H1 (cell line): ENCODE measurements at regions not wholly inside any gene's neighbourhood (a gene's known extent, or its start where the extent isn't known, plus 50 kb on each side); places are given as distances from the start of the nearest gene placed in this dataset.

Source experiments
- CTCF ChIA-PET: fragments of 300-600 bp; sonication (Branson Sonifier 250); formaldehyde crosslinking; loops from one replicate; lab custom pipeline; 2021; ENCODE audit not compliant: partially characterized antibody; lab: Charles Lee
- POLR2A ChIA-PET: fragments of 300-600 bp; sonication (Branson Sonifier 250); formaldehyde crosslinking; loops from one replicate; lab custom pipeline; 2021; ENCODE audit warnings: inconsistent platforms; ENCODE audit not compliant: partially characterized antibody; lab: Charles Lee
- DNase-seq, 2 experiments: peaks; one replicate each; pipeline versions ENCODE4 v3.0.0 to v3.0.0-alpha.2; 2010 to 2022; ENCODE audit warnings: low spot score in 2 of 2, low read depth in 1 of 2, mixed read lengths in 1 of 2
- FAIRE-seq: peaks from 2 replicates; lab custom pipeline; 2011; peaks lifted over from hg19 to GRCh38; lab: Jason Lieb, UNC
- H2AFZ ChIP-seq: 2 replicates; pipeline ENCODE4 v1.8.1; 2012; ENCODE audit warnings: low read length, inconsistent platforms
- H2AK5ac ChIP-seq: 2 replicates; pipeline ENCODE4 v1.6.1; 2013; ENCODE audit warnings: low read depth, low read length
- H2BK120ac ChIP-seq: replicated peaks from 2 replicates; pipeline ENCODE3; 2013; ENCODE audit warnings: low read depth, low read length, inconsistent platforms
- H2BK12ac ChIP-seq: 2 replicates; pipeline ENCODE4 v1.6.1; 2013; ENCODE audit warnings: low read depth, low read length
- H2BK15ac ChIP-seq: 2 replicates; pipeline ENCODE4 v1.6.1; 2013; ENCODE audit warnings: low read length
- H2BK20ac ChIP-seq: 2 replicates; pipeline ENCODE4 v1.6.1; 2013; ENCODE audit warnings: low read length
- H2BK5ac ChIP-seq: 2 replicates; pipeline ENCODE4 v1.6.1; 2013; ENCODE audit warnings: low read depth, low read length
- H3K14ac ChIP-seq: 2 replicates; pipeline ENCODE4 v1.6.1; 2013; ENCODE audit warnings: inconsistent platforms; ENCODE audit not compliant: insufficient read length
- H3K18ac ChIP-seq: 2 replicates; pipeline ENCODE4 v1.6.1; 2013; ENCODE audit warnings: low read length; ENCODE audit errors: extremely low read depth
- H3K23ac ChIP-seq: 2 replicates; pipeline ENCODE4 v1.6.1; 2013; ENCODE audit warnings: inconsistent platforms; ENCODE audit not compliant: insufficient read length
- H3K23me2 ChIP-seq: 2 replicates; pipeline ENCODE4 v1.6.1; 2013; ENCODE audit warnings: low read depth, low read length
- H3K27ac ChIP-seq: 2 replicates; pipeline ENCODE4 v1.6.1; 2011; ENCODE audit warnings: low read depth, low read length, inconsistent platforms
- H3K27me3 ChIP-seq, 4 experiments: replicated peaks in 1 of 4; 1 replicate in 1 of 4; 2 replicates in 3 of 4; pipeline versions ENCODE4 v1.6.1 to v1.8.1; 2011 to 2013; ENCODE audit warnings: low read length in 3 of 4, mild to moderate bottlenecking in 3 of 4, inconsistent platforms in 2 of 4, mixed read lengths in 2 of 4, moderate library complexity in 1 of 4; ENCODE audit not compliant: control insufficient read depth in 3 of 4, insufficient read depth in 3 of 4; ENCODE audit errors: extremely low read depth in 1 of 4
- H3K36me3 ChIP-seq, 4 experiments: 2 replicates each; pipeline versions ENCODE4 v1.6.1 to v1.8.1; 2011 to 2013; ENCODE audit warnings: mild to moderate bottlenecking in 4 of 4, low read length in 3 of 4, moderate library complexity in 2 of 4, control low read depth in 1 of 4, inconsistent platforms in 1 of 4; ENCODE audit not compliant: insufficient read depth in 4 of 4, control insufficient read depth in 2 of 4
- H3K4ac ChIP-seq: replicated peaks from 2 replicates; pipeline ENCODE3; 2013; ENCODE audit warnings: low read length, low read depth, mixed read lengths, inconsistent platforms; ENCODE audit not compliant: insufficient read length
- H3K4me1 ChIP-seq, 4 experiments: replicated peaks in 1 of 4; 1 replicate in 1 of 4; 2 replicates in 3 of 4; pipeline versions ENCODE4 v1.6.1 to v1.8.1; 2011 to 2013; ENCODE audit warnings: low read length in 3 of 4, inconsistent platforms in 2 of 4, mixed read lengths in 1 of 4; ENCODE audit not compliant: insufficient read depth in 4 of 4, control insufficient read depth in 3 of 4
- H3K4me2 ChIP-seq, 2 experiments: 2 replicates each; pipeline versions ENCODE4 v1.6.1 to v1.8.1; 2011 to 2013; ENCODE audit warnings: low read depth in 2 of 2, low read length in 2 of 2, control low read depth in 1 of 2, inconsistent platforms in 1 of 2, mild to moderate bottlenecking in 1 of 2; ENCODE audit not compliant: insufficient read depth in 1 of 2
- H3K4me3 ChIP-seq, 4 experiments: fragments of 200-600, 300-600 bp in 1 of 4; sonication (generic), shearing (Covaris generic), sonication (Bioruptor Twin) in 1 of 4; 2 replicates each; pipeline versions ENCODE4 v1.5.1 to v1.8.1; 2011 to 2016; ENCODE audit warnings: low read length in 4 of 4, low read depth in 3 of 4, control low read depth in 2 of 4, inconsistent platforms in 2 of 4, mild to moderate bottlenecking in 2 of 4, mixed read lengths in 1 of 4, moderate library complexity in 1 of 4; ENCODE audit not compliant: insufficient read depth in 2 of 4; ENCODE audit errors: extremely low read depth in 1 of 4
- H3K56ac ChIP-seq: replicated peaks from 2 replicates; pipeline ENCODE3; 2013; ENCODE audit warnings: low read depth, mild to moderate bottlenecking, mixed read lengths, low read length, inconsistent platforms; ENCODE audit not compliant: insufficient read length
- H3K79me1 ChIP-seq: 2 replicates; pipeline ENCODE4 v1.6.1; 2013; ENCODE audit warnings: low read depth, low read length, control low read depth
- H3K79me2 ChIP-seq, 2 experiments: 2 replicates each; pipeline versions ENCODE4 v1.6.1 to v1.8.1; 2012 to 2013; ENCODE audit warnings: low read length in 2 of 2, mild to moderate bottlenecking in 2 of 2, inconsistent platforms in 1 of 2; ENCODE audit not compliant: insufficient read depth in 2 of 2, control insufficient read depth in 1 of 2
- H3K9ac ChIP-seq, 4 experiments: replicated peaks in 1 of 4; 1 replicate in 1 of 4; 2 replicates in 3 of 4; pipeline versions ENCODE4 v1.6.1 to v1.8.1; 2011 to 2013; ENCODE audit warnings: low read depth in 3 of 4, low read length in 3 of 4, control low read depth in 2 of 4, mild to moderate bottlenecking in 2 of 4, moderate library complexity in 2 of 4, inconsistent platforms in 1 of 4; ENCODE audit errors: extremely low read depth in 1 of 4
- H3K9me3 ChIP-seq, 2 experiments: 2 replicates each; pipeline versions ENCODE4 v1.6.1 to v1.8.1; 2012 to 2013; ENCODE audit warnings: mild to moderate bottlenecking in 2 of 2, moderate library complexity in 2 of 2, control low read depth in 1 of 2, inconsistent platforms in 1 of 2, low read depth in 1 of 2, low read length in 1 of 2, mixed read lengths in 1 of 2; ENCODE audit not compliant: insufficient read depth in 2 of 2
- H4K20me1 ChIP-seq, 2 experiments: replicated peaks in 1 of 2; 2 replicates each; pipeline versions ENCODE3 to v1.8.1; 2011 to 2013; ENCODE audit warnings: inconsistent platforms in 2 of 2, low read length in 2 of 2, mild to moderate bottlenecking in 1 of 2; ENCODE audit not compliant: insufficient read depth in 2 of 2, control insufficient read depth in 1 of 2
- H4K5ac ChIP-seq: 2 replicates; pipeline ENCODE4 v1.6.1; 2013; ENCODE audit warnings: low read length, low read depth, mixed read lengths, inconsistent platforms; ENCODE audit not compliant: insufficient read length
- H4K8ac ChIP-seq: 2 replicates; pipeline ENCODE4 v1.8.0; 2013; ENCODE audit warnings: mild to moderate bottlenecking, moderate library complexity, low read length, inconsistent platforms; ENCODE audit not compliant: insufficient read depth; ENCODE audit errors: extremely low read depth
- H4K91ac ChIP-seq: replicated peaks from 2 replicates; pipeline ENCODE3; 2013; ENCODE audit warnings: low read length, mixed read lengths, inconsistent platforms; ENCODE audit not compliant: insufficient read length
- BACH1 ChIP-seq: IDR thresholded peaks from 2 replicates; pipeline ENCODE4 v1.6.1; 2012; ENCODE audit warnings: low read length, improper control_type of control experiment
- CHD1 ChIP-seq: IDR thresholded peaks from 2 replicates; pipeline ENCODE4 v1.6.1; 2012; ENCODE audit warnings: low read depth, low read length, improper control_type of control experiment
- CHD2 ChIP-seq: IDR thresholded peaks from 2 replicates; pipeline ENCODE4 v1.6.1; 2012; ENCODE audit warnings: low read length, improper control_type of control experiment
- KDM5A ChIP-seq: fragments of 200-600 bp; IDR thresholded peaks from 2 replicates; pipeline ENCODE4 v1.7.1; 2012; ENCODE audit warnings: mild to moderate bottlenecking, low read length, inconsistent platforms, mixed read lengths
- NANOG ChIP-seq: IDR thresholded peaks from 2 replicates; pipeline ENCODE4 v1.6.1; 2011; ENCODE audit warnings: low read length, low read depth, mild to moderate bottlenecking, inconsistent platforms; ENCODE audit not compliant: insufficient read depth, poor library complexity, severe bottlenecking
- POU5F1 ChIP-seq: IDR thresholded peaks from 2 replicates; pipeline ENCODE4 v1.6.1; 2011; ENCODE audit warnings: low read depth, mild to moderate bottlenecking, low read length, moderate library complexity
- SIN3A ChIP-seq, 2 experiments: IDR thresholded peaks in 1 of 2; conservative IDR thresholded peaks in 1 of 2; 2 replicates each; pipeline ENCODE4 v1.6.1; 2011 to 2012; ENCODE audit warnings: low read length in 2 of 2, improper control_type of control experiment in 1 of 2, low read depth in 1 of 2, mild to moderate bottlenecking in 1 of 2
- SUZ12 ChIP-seq: fragments of 200-600 bp; sonication (generic); IDR thresholded peaks from 2 replicates; pipeline ENCODE4 v1.6.1; 2012; ENCODE audit warnings: mild to moderate bottlenecking, inconsistent platforms, low read length, moderate library complexity, mixed read lengths
- TCF12 ChIP-seq: IDR thresholded peaks from 2 replicates; pipeline ENCODE4 v1.6.1; 2011; ENCODE audit warnings: low read depth, mild to moderate bottlenecking, low read length
- WGBS, 2 experiments: shearing (Covaris generic) in 1 of 2; methylation state at CpG; one replicate each; pipeline versions ENCODE4 v1.1.6 to v1.1.7; 2013 to 2015; ENCODE audit warnings: low lambda C conversion rate in 2 of 2, mixed read lengths in 2 of 2, inconsistent platforms in 1 of 2, low coverage in 1 of 2, missing lambda C conversion rate in 1 of 2; ENCODE audit not compliant: insufficient replicate concordance in 2 of 2, insufficient coverage in 1 of 2, insufficient read length in 1 of 2; ENCODE audit errors: extremely low coverage in 1 of 2, missing lambda C conversion rate in 1 of 2; 5-methylcytosine and 5-hydroxymethylcytosine counted together
- TF ChIP-seq, protein P1 (sequence below), 3 experiments: IDR thresholded peaks; 1 replicate in 2 of 3; 2 replicates in 1 of 3; pipeline versions ENCODE4 v1.5.1 to v1.6.1; 2011; ENCODE audit warnings: low read length in 3 of 3, mild to moderate bottlenecking in 3 of 3, inconsistent platforms in 2 of 3, low read depth in 1 of 3, moderate library complexity in 1 of 3; ENCODE audit not compliant: insufficient read depth in 1 of 3; ENCODE audit errors: control extremely low read depth in 1 of 3

DNA sequence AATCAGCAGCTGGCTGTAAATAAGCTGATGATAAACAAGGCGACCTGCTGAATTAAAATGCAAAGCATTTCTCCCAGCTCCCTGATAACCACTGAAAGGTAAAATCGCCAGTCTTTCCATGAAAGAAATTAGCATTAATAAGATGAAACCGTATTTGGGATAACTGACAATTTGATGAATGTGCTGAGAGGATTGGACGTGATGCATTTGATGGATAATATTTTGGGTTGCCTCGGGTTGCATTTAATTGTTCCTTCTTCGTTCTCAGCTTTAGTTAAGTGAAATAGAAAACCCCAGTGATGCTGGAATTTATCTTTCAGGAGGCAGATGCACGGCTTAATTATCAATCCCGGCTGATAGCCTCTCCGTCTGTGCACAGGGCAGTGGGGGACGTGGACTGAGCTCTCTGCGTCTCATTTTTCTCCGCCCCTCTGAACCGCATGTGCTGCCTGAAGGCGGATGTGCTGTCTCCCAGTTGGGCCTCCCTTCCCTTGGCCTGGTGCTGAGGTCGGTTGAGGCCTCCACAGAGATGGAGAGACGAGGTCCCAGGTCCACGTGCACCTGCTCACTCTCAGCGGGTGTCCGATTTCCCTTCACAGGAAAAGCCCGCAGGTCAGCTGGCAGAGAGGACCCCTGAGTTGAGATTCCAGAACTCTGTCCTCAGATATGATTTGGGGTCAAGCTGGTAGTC is 846.2 kb downstream of the BRD1 start:
- Histone ChIP-seq H3K9me3 (peaks cover 3 to 4% of the 10 kb centered on the region in 2 experiments; a peak in 2 of 4 replicates), H2AFZ (no peak overlapping the region), H2BK15ac (no peak overlapping the region), H3K4me1 (no peaks in the 10 kb centered on the region; a peak in 1 of 7 replicates), H3K14ac (no peak overlapping the region), H3K79me1 (no peaks in the 10 kb centered on the region), H2BK12ac (no peak overlapping the region), H3K23me2 (peaks cover 6% of the 10 kb centered on the region; the same call in 1 of the 2 replicates), H2BK20ac (no peak overlapping the region), H3K27ac (no peak overlapping the region), H2BK120ac (no peak overlapping the region), H3K9ac (no peak overlapping the region), H4K5ac (no peak overlapping the region), H4K91ac (no peak overlapping the region), H3K4ac (no peak overlapping the region), H3K36me3 (no peaks in the 10 kb centered on the region), H3K56ac (no peak overlapping the region), H3K4me3 (no peak overlapping the region), H3K18ac (no peak overlapping the region), H3K23ac (no peak overlapping the region), H4K20me1 (peaks cover 0 to 5% of the 10 kb centered on the region in 2 experiments), H3K79me2 (no peaks in the 10 kb centered on the region), H3K4me2 (no peak overlapping the region), H4K8ac (no peak overlapping the region), H2BK5ac (no peak overlapping the region), H2AK5ac (no peak overlapping the region), H3K27me3 (peaks cover 0 to 2% (median 0%) of the 10 kb centered on the region in 4 experiments; a peak in 1 of 7 replicates)
- DNase-seq (no peak), FAIRE-seq (no peak)
- 87% methylated on average over 20 of the region's 20 CpGs; no CpG with 5 or more reads in 1 of the 2 experiments for WGBS, 2 experiments
- POLR2A ChIA-PET = interaction anchor here (0.9 kb wide), 1 partner anchor 287 kb away, joined by 4 read pairs; no protein-coding TSS in a partner anchor
- CTCF ChIA-PET = interaction anchor here (0.5 to 6.6 kb wide), 5 partner anchors 13 to 776 kb away, joined by 3 to 44 read pairs (median 3); no protein-coding TSS in a partner anchor
- TF ChIP-seq NANOG (no peak), CHD1 (no peak), POU5F1 (no peak), BACH1 (no peak), KDM5A (no peak), SUZ12 (no peak), SIN3A (conservative IDR thresholded peaks at IDR 0.05 in 1 of 2, IDR thresholded peaks at IDR 0.05 in 1 of 2; ENCODE audit: low read depth in 1 of 2, low read length in 2 of 2) (no peak), TCF12 (no peak), CHD2 (no peak)
- TF ChIP-seq, protein P1, sequence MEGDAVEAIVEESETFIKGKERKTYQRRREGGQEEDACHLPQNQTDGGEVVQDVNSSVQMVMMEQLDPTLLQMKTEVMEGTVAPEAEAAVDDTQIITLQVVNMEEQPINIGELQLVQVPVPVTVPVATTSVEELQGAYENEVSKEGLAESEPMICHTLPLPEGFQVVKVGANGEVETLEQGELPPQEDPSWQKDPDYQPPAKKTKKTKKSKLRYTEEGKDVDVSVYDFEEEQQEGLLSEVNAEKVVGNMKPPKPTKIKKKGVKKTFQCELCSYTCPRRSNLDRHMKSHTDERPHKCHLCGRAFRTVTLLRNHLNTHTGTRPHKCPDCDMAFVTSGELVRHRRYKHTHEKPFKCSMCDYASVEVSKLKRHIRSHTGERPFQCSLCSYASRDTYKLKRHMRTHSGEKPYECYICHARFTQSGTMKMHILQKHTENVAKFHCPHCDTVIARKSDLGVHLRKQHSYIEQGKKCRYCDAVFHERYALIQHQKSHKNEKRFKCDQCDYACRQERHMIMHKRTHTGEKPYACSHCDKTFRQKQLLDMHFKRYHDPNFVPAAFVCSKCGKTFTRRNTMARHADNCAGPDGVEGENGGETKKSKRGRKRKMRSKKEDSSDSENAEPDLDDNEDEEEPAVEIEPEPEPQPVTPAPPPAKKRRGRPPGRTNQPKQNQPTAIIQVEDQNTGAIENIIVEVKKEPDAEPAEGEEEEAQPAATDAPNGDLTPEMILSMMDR (IDR thresholded peaks at IDR 0.05; ENCODE audit: control extremely low read depth in 1 of 3, insufficient read depth in 1 of 3, low read depth in 1 of 3, low read length in 3 of 3) = no peak
